Activated CD4-positive, alpha-beta T cell treated with anti-CD3 and anti-CD28 coated beads, Interleukin-2, Interleukin-6, amounts not matched to agents 100 ng/mL and 50 ng/mL, durations not matched to agents 16 hours and 8 hours (primary cell): ENCODE measurements at regions not wholly inside any gene's neighbourhood (a gene's known extent, or its start where the extent isn't known, plus 50 kb on each side); places are given as distances from the start of the nearest gene placed in this dataset.
"Not testable (repeated sequence)": the region's sequence is repeated elsewhere in the genome, so short reads cannot be mapped to it uniquely, and the experiment has no call there.

Source experiments
- DNase-seq: peaks from one replicate; pipeline ENCODE4 v3.0.0-alpha.2; 2020

DNA sequence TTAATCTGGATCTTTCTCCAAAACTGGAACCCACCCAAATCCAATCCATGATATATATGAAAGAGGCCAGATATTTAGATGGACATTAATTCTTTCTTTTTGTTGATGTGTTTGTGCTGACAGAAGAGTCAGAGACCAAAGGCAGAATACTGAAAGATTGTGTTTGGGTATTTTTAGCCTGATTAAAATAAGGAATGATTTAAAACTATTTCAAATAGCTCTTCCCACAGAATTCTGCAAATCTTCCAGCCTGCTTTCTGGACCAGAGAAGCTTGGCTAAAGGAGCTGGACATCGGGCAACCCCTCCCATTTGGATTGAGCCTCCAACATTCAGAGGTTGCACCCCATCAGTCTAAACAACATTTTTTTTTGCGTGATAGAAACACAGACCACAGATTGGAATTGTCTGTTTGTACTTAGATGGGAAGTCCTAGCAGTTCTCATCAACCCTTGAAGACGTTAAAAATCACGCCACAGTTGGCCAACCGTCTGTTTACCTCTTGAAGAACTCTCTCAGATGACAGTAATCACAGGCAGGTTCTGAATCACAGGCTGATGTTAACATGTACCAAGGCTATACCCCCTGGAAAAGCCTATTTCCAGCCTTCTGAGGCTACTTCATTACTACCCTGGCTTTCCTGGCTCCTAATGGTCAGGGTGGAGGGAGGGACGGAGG, 155.2 kb upstream of the NRP1 start:
- no peak for DNase-seq

GRCh38 chr10:33487014-33487776, 152.7 kb upstream of the NRP1 start:
- DNase-seq = peak; percentile 11

DNA sequence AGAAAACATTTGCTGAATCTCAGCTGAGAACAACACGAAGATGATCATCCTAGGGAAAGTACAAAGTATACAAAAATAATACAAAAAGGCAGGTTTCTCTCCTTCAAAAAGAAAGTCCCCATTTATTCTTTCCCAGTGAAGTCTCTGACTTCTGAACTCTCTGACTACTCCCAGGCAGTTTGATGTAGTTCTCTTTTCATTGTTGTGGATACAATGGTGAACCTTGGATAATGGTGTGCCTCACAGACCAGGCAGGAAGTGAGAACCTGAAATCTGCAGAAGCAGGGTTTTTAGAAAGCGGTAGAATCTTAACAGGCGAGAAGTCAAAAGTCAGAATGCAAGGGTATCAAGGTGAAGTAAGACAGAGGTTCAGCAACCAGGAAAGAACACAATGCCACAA, 150.8 kb upstream of the NRP1 start:
- no peak for DNase-seq

- no peak for DNase-seq
Measured at GRCh38 chr10:33484787-33485186, 150.3 kb upstream of the NRP1 start.

- DNase-seq = no peak
Measured at GRCh38 chr10:33483816-33484190, 149.3 kb upstream of the NRP1 start.

GRCh38 chr10:33483124-33483815, 148.8 kb upstream of the NRP1 start:
- no peak for DNase-seq

DNA sequence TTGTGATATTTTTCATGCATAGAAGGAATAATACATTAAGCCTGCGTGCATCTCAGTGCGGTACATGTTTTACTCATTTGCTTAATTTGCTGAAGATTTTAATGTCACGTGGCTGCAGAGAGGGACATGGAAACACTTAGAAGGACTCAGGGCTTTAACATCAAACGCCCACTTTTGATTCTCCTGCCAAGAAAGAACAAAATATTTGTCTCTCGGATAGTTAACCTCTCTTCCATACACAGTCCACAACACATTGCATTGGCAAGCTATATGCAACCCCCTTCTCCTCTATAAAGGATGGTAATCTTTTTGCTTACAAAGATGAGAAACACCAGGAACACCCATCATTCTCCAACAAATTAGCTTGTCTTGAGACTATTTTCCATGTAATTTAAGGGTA, 148.0 kb upstream of the NRP1 start:
- DNase-seq = no peak

- DNase-seq = no peak
Measured at GRCh38 chr10:33481184-33481583, 146.7 kb upstream of the NRP1 start.

GRCh38 chr10:33480417-33480816, 145.9 kb upstream of the NRP1 start:
- DNase-seq = not testable (repeated sequence)

GRCh38 chr10:33478675-33479125, 144.2 kb upstream of the NRP1 start:
- DNase-seq = no peak

DNA sequence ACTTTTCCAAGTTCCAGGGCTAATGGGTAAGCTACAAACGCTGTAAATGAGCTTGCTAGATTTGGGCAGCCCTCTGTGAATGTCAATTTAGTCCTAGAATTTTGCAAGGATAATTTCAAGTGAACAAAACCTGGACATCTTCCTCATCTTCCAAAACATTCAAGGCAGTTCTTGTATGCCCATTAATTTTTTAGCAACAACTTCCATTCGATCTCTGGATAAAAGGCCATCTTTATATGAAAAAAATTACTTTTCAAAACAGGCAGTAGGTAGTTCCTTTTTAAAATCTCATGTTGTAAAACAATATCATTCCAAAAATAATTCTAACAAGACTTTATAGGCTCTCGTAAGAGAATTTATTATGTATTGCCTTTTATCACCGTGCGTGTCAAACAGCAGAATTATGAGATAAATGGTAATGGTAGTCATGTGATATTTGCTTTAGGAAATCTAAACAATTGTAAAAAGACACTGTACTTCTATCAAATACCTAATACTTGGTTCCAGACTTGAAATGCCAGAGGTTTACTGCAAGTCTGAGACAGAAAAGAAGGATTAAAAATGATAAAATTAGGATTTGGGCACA, 143.7 kb upstream of the NRP1 start:
- no peak for DNase-seq

DNA sequence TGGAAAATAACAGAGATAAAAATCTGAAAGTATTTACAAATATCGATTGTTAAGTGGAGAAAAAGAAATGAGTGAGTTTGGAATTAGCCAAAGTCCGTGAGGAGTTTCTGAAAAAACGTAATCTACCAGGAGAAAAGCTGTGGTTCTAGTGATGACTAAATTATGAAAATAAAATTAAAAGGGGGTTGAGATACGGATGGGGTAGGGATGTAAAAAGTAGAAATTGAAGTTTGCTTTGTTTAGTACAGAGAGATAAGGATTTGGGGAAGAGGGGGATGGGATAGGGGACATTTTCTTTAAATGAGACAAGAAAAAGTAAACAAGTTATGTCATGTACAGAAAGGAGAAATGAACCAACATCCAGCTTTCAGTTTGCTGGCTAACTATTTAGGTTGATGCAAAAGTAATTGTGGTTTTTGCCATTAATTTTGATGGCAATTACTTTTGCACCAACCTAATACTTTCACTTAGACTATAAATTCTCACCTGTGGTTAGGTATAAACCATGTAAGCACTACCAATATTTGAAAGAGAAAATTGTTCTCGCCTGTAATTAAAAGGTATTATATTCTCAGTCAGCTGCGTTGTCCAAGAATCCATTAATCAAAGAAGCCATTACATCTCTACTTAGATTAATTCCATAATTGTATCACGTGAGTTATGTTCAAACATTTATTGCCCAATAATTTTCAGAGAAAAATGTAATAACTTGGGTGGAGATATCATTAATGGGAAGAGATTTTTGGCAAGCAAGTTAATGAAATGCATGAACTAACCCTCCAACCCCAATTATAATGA, 143.0 kb upstream of the NRP1 start:
- no peak for DNase-seq

GRCh38 chr10:33476757-33477273, 142.3 kb upstream of the NRP1 start:
- DNase-seq = no peak

- no peak for DNase-seq
Measured at GRCh38 chr10:33473688-33474087, 139.2 kb upstream of the NRP1 start.

DNA sequence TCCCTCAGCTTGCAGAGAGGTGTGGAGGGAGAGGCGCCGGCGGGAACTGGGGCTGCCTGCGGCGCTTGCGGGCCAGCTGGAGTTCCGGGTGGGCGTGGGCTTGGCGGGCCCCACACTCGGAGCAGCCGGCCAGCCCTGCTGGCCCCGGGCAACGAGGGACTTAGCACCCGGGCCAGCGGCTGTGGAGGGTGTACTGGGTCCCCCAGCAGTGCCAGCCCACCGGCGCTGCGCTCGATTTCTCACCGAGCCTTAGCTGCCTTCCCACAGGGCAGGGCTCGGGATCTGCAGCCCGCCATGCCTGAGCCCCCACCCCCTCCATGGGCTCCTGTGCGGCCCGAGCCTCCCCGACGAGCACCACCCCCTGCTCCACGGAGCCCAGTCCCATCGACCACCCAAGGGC, 133.5 kb upstream of the NRP1 start:
- DNase-seq = not testable (repeated sequence)

DNA sequence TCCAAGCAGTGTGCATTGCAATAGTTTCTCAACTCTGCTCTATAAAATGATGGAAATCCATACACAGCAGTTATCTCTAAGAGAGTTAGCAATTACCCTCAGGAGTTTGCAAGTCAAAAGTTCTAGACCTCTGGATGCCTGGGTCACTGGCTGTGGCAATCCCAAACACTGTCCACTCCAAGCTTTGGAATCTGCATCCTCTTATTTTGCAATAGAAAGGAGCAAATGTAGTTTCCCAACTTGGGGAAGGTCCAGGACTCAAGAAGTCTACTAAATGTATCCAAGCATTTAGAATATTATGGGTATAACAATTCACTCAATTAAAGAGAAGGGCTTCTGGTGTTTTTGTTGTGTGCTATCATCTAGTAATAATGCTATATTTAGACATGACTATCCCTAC, 131.3 kb upstream of the NRP1 start:
- DNase-seq = no peak

- no peak for DNase-seq
Measured at GRCh38 chr10:33463011-33463410, 128.5 kb upstream of the NRP1 start.

DNA sequence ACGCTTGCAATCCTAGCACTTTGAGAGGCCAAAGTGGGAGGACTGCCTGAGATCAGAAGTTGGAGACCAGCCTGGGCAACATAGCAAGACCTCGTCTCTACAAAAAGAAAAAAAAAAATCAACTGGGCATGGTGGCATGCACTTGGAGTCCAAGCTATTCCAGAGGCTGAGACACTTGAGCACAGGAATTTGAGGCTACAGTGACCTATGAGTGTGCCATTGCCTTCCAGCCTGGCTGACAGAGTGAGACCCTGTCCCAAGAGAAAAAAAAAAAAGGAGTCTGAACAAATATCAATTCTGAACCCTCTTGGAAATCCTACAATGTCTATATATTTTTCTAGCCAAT, 126.8 kb upstream of the NRP1 start:
- no peak for DNase-seq

DNA sequence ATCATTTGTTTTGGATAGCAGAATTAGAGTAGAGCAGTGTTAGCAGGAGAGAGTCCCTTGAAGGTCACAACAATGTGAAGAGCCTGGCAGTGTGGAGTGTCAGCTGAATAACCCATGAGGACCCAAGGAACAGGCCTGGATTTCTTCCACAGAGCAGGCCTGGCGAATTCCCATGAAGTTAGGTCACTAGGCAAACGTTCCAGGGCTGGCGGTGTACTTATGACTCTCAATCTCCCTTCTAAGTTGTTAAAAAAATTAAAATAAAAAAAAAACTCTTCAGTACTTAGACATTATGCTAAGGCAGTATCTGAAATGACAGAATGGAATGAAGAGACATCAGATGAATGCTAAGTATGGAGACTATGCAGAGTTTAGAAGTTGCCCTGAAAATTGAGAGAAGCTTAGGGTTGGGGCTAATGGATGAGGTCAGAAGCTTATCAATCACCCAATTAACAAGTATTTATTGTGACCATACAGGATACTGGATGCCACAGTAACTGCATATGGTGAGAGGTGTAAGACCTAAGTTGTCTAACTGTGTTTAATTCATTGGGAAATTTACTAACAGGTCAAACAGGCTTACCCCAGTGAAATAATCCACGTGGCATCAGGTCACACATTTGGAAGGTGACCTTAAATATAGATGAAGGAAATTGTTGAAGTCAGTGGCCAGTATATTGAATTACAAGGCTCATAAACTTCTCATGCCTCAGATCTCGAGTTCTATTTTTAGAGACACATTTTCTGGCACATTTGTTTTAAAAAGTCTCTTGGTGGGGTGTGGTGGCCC, 126.2 kb upstream of the NRP1 start:
- DNase-seq = no peak

DNA sequence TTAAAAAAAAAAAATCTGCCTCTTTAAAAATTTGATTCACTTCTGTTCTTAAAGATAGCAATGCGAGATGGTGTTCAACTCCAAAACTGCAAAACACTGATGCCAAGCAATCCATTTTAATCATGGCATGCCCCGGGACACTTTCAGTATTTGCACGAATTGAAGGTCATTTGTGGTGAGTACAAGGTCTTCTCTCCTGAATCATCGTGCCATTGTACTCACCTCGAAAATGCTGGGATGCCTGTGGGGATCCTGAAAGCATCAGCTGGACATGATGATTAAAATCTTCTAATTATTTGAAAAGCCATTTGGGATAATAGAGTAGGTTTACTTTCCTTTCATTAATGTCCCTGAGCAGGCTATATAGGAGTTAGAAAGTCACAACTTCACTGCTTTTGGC, 125.1 kb upstream of the NRP1 start:
- DNase-seq = no peak

DNA sequence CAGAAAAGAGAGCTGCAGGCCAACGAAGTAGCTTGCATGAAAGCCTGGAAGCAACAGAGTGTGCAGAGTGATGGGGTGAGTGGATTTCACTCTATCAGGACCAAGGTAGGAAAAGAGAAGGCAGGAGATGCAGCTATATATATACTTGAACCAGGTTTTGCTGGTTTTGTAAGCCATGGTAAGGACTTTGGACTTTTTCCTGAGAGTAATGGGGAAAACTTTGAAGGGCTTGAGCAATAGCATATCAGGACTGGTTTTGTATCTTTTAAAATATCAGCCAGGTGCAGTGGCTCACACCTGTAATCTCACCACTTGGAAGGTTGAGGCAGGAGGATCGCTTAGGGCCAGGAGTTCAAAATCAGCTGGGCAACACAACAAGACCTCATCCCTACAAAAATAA, 120.6 kb upstream of the NRP1 start:
- no peak for DNase-seq

- no peak for DNase-seq
Measured at GRCh38 chr10:33454554-33454953, 120.1 kb upstream of the NRP1 start.
